DMS53 treated with DMSO at 0.1 percent for 48 hours (cell line): ENCODE measurements at regions not wholly inside any gene's neighbourhood (a gene's known extent, or its start where the extent isn't known, plus 50 kb on each side); places are given as distances from the start of the nearest gene placed in this dataset.
"Not testable (repeated sequence)": the region's sequence is repeated elsewhere in the genome, so short reads cannot be mapped to it uniquely, and the experiment has no call there.

Experiments
- DNase-seq: peaks from one replicate; lab custom pipeline; 2025; ENCODE audit not compliant: unreplicated experiment; lab: John Stamatoyannopoulos, UW

DNA sequence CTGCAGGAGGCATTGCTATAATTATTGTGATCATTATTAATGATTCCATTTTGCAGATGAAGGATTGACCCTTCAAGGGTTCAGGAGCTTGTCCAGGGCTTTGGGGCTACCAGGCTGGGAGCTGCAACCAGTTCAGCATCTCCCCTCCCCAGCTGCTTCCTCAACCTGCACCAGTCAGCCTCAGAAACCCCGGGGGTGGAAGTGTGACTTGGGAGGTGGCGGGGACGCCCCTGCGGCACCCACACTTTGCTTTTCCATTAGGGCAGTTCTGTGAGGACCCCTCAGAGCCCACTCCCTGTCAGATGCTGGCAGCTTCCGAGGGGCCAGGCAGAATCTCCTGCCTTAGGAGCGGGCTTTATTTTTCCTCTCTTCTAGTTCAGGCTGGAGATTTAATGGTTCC, 85.6 kb downstream of the OLFM1 start:
- DNase-seq, result no peak

DNA sequence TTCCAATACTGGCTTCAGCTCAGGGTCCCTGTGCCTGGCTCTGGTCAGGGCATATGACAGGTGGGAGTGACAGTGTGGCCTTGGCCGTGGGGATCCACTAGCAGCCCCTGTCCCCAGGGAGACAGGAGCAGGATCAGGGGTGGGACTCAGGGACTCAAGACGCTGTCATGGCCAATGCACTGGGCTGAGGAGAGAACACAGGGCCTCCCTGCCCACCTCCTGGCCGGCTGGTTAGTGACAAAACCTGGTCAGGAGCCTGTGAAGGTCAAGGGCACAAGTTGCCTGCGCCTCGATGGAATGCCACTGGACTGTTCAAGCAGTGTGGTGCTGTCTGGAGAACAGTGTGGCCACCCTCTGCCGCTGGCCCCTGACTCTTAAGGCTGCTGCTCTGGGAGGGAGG, 86.8 kb downstream of the OLFM1 start:
- DNase-seq, result no peak

DNA sequence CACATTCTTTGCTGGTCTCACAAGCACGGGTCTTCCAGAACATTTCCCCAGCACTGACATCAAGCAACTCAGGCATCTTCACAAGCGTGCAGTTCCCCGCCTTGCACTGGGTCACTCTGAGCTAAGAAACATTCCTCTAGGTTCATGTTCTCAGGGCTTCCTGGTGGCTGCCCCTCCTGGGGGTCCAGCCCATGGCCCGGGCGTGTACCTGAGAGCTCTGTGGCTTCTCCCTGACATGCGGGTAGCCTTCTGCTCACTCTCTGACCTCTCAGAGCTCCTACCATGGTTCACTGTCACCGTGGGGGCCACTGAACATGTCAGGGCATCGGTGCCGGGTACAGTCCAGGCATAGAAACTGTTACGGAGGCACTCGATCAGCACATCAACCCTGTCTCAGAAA, 87.5 kb downstream of the OLFM1 start:
- DNase-seq, result no peak

DNA sequence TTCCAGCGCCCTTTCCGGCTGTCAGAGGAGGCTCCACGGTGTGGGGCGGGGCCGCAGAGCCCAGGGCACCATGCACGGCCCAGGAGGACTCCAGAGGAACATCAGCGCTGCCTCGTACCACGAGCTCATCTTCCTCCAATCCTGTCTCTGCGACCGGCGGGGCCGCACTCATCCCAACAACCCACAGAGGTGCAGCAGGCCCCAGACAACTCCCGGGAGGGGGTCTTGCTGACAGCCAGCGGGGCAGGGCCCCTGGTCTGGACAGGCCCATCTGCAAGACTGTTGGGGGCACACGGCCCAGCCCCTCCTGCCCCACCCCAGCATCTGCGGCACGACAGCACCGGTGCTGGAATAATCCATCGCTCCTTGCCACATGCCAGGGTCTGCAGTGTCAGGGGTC, 88.8 kb downstream of the OLFM1 start:
- no peak for DNase-seq

DNA sequence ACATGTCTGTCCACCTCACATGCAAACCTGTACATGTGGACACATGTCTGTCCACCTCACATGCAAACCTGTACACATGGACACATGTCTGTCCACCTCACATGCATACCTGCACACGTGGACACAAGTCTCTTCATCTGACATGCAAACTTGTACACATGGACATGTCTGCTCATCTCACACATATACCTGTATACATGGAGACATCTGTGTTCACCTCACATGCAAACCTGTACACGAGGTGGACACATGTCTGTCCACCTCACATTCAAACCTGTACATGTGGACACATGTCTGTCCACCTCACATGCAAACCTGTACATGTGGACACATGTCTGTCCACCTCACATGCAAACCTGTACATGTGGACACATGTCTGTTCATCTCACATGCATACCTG, 90.1 kb downstream of the OLFM1 start:
- not testable (repeated sequence) for DNase-seq

DNA sequence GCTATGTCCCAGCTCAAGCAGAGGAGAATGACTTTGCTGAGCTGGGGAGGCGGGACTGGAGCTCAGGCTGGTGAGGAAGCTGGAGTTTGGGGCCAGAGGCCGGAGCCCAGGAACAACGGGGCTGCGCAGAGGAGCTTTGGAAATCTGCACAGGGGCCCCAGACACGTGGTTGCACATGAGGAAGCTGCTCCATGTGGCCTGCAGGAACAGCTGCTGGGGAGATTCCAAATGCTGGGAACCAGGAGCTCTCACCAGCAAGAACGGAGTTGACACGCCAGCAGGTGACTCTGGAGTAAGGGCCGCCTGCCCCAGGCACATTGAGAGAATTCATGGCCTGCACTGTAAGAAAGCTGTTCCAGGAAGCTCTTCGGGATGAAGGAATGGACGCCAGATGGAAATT, 91.0 kb downstream of the OLFM1 start:
- DNase-seq, result no peak

DNA sequence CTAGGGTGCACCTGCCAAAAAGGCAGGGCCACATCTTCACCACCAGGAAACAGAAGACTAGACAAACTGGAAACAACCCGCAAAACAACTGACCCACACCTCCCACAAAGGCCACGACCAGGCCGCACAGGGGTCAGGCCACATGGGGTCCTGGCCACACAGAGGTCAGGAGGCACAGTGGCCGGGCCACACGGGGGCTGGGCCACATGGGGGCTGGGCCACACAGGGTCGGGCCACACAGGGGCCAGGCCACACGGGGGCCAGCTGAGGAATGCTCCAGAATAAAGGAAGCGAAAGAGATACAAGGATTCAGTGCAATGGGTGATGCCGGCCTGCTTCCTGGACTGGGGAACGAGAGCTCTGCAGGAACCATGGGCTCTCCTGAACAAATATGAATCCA, 91.6 kb downstream of the OLFM1 start:
- no peak for DNase-seq

DNA sequence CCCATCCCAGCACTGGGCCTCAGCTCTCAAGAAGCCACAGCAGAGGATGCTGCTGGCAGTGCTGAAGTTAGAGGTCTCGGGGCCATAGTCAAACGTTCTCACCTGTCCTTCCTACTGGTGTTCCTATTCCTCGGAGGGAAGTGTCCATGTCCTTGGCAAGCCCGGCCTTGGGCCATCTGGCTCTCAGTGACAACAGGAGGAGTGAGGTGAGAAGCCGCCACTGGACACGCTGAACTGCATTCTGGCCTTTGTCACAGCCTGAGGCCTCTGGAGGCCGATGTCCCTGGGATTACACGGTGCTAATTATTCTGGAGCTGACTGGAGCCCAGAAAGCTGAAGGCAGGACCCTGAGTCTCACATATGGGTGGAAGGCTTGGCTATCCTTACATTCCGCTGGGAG, 92.5 kb downstream of the OLFM1 start:
- no peak for DNase-seq

DNA sequence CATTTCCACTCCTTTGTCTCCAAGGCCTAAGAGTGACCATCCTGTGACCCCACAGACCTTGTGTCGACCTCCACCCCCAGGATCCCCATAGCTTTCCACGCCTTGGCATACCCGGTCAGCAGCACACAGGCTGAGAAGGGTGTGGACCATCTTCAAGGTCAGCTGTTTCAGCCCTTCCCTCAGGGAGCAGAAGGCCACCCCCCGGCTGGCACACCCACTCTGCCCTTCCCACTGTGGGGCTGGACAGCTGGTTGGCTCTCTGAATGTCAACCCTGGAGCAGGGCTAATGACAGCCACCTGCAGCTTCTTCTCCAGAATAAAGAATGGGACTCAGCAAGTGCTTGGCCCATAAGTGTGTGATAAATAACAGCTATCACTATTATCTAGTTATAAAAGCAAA, 93.1 kb downstream of the OLFM1 start:
- DNase-seq, result no peak

DNA sequence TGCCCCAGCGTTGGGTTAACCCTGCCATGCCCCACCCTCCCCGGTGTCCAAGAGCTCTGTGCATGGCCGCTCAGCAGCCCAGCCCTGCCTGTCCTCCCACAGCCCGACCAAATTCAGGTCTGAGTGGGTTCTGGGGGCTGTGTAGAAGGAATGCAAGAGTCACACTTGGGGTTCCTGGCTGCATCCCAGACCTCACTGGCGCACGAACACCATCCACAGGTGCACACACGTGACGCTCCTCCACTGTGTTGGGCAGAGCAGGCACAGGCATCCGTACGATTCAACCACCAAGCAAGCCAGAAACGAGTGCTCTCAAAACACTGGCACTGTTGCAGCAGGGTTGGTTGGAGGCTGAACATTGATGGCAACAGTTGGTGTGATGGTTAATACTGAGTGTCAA, 93.9 kb downstream of the OLFM1 start:
- DNase-seq, result no peak

DNA sequence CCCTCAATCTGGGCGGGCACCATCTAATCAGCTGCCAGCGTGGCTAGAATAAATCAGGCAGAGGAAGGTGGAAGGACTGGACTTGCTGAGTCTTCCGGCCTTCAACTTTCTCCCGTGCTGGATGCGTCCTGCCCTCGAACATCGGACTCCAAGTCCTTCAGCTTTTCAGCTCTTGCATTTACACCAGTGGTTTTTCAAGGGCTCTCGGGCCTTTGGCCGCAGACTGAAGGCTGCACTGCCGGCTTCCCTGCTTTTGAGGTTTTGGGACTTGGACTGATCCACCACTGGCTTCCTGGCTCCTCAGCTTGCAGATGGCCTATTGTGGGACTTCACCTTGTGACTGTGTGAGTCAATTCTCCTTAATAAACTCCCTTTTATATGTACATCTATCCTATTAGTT, 94.4 kb downstream of the OLFM1 start:
- DNase-seq, result not testable (repeated sequence)

DNA sequence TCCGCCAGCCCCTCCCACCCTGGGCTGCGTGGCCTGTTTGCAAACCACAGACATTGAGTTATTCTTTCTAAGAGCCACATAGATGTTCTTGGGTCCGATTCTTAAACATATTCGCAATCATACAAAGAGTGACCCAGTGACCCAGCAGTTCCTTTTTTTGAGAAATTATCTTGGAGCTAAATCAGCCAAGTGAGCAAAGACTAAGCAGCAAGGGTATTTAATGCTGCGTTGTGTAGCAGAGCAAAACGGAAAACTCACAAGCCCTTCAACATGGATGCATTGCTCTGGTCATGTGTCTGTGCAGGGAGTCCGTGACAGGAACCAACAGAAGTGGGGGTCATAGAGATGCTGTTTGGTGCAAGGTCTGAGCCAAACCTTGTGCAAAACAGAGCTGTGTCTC, 95.6 kb downstream of the OLFM1 start:
- no peak for DNase-seq

DNA sequence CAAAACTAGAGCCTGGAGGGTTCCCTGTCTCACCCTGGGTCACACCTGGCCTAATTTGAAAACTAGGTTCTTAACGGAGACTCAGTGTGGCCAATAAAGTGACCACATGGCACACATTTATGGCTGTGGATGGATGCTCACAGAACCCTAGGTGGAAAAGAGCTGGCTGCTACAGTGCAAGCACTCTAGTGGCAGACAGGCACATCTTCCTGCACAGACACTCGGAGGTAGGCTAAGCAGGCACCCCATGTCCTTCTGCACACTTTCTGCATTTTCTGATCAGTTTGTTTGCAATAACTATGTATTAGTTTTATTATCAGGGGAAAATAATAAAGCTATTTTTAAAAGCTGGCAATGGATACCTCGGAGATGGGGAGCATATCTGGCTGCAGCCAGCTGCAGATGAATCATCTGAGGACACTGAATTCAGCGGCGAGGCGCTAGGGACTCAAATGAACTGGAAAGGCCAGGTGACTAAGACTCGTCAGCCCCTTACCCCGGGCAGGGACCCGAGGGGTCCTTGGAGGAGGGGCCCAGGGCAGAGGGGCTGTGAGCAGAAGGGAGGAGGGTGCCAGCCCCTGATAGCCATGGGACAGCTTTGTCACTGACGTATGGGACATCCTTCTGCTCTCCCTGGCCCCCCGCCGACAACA, 96.2 kb downstream of the OLFM1 start:
- DNase-seq, result no peak

DNA sequence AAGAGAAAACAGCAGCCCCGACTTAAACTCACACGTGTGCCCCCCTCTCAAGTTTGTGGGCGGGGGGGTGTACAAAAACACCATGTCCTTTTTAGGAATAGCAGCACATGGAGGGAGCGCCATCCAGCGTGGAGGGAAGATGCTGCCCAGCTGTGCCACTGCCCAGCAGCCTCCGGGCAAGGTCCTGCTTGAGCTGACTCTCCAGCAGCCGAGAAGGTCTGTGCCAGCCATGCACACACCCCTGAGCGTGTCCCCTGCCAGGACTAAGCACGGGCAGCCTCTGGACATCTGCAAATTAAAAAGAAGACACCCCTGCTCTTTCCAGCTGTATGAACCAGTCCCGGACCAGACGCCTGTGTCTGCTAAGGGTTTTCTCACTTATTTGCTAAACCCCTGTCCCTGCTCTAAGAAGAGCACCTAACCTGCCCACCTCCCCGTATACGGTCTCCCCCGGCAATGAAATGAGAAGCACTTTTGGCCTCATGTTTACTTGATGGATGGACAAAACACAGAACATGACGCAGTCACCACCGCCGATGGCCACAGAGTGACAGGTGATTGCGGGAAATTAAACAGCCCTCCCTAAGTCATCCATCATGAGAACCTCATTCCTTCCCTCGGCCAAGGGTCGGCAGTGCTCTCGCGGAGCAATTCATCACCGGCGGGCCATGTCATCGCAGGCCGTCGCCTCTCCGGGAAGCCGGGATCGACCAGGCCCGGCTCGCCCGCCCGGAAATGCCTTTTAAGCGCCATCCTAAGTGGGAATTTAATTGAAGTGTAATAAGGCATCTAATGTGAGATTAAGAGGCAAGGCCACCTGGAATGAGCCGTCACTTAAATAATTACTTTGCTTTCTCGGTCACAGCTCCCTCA, 96.9 kb downstream of the OLFM1 start:
- DNase-seq, result no peak

DNA sequence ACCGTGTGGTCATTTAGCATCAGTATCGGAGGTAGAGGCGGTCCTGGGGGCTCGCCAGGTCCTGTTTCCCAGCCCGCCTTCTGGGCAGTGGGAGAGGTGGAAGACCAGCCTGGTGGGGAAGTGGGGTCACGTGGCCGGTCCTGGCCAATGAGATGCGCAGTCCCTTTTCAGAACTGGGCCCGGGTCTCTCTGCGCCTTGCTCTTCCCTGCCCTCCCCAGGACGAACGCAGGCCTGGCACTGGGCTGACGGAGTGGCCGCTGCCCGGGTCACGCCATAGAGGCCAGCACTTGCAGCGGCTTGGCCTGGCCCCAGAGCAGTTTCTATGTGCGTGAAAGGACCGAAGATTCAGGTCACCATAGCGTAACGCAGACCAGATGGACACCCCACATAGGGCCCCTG, 97.6 kb downstream of the OLFM1 start:
- no peak for DNase-seq

DNA sequence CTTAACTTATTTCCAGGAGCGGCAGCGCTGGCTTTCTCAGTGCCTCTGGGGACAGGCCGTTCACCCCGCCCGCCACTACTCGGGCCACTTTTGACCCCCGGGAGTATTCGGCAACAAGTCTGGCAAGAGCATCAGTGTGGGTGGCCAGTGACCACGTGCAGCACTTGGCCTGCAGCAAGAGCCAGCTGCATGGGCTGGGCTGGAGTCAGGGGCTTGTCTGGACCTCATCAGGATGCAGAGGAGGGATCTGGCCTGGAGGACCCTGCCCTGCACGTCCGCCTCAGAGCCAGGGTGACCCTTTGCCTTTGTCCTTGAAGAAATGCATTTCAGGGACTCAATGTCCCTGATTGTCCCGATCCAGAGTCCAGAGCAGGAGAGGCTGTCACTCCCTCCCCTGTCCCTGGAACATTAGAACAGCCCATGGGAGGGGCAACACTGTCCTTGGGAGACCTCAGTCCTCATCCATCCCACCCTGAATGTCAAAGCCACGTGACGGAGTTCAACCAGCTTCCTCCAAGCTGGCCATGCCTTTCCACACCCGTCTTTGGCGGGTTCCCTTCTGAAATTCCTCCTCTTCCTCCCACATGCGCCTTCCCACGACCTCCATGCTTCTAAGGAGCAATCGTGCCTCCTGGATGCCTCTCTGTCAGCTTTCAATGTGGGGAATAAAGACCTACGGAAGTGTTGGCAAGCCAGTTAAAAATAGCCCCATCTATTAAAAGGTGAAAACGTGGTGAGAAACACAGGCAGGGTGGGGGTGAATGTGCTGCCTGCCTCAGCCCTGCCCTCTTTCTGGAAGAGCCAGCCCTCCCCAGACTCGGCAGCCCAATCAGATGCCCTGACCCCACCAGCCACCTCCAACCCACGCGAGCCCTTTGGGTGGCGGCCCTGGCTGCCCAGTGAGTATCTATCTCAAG, 99.0 kb downstream of the OLFM1 start:
- no peak for DNase-seq

DNA sequence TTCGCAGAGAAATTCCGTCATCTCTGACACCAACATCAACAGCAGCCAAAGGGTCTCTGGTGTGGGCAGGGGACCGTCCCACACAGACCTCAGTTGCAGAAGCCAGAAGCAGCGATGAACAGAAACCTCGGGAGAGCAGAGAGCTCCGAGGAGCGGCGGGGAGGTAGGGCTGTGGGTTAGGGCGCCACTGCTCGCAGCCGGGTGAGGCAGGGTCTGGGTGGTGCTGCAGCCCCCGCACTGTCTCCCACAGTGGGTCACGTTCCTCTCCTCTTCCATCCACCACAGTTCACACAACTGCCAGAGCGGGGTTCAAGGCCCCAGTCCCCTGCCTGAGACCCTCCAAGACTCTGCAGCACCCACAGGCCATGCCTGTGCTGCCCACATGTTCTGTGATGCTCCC, 99.9 kb downstream of the OLFM1 start:
- no peak for DNase-seq

DNA sequence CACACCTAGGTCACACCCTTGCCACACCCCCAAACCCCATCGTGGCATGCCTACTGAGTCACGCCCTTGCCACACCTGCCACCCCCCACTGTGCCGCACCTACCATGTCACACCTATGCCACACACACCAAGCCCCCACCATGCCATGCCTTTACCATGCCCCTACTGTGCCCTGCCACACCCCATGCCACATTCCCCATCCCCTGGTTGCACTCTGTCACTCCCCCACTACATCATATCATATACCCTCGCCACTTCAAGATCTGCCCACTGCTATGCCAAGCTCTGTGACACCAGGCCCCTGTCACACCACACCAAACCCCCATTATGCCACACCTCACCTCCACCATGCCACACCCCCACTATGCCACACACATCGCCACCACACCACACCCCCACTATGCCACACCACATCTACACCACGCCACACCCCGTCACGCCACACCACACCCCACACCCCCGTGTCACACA, 101.2 kb downstream of the OLFM1 start:
- DNase-seq, result no peak

DNA sequence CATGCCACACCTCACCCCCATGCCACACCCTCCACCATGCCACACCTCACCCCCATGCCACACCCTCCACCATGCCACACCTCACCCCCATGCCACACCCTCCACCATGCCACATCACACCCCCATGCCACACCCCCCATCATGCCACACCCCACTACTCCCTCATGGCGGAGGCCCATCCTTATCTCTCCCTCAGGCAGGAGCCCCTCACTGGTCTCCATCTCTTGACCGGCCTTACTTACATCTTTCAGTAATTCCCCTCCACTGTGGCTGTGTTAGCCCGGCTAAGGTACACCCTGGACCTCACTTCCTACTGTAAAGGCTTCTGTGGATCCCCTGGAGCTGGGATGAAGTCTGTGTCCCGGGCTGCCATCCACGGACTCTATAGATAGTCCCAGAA, 102.0 kb downstream of the OLFM1 start:
- DNase-seq, result no peak

DNA sequence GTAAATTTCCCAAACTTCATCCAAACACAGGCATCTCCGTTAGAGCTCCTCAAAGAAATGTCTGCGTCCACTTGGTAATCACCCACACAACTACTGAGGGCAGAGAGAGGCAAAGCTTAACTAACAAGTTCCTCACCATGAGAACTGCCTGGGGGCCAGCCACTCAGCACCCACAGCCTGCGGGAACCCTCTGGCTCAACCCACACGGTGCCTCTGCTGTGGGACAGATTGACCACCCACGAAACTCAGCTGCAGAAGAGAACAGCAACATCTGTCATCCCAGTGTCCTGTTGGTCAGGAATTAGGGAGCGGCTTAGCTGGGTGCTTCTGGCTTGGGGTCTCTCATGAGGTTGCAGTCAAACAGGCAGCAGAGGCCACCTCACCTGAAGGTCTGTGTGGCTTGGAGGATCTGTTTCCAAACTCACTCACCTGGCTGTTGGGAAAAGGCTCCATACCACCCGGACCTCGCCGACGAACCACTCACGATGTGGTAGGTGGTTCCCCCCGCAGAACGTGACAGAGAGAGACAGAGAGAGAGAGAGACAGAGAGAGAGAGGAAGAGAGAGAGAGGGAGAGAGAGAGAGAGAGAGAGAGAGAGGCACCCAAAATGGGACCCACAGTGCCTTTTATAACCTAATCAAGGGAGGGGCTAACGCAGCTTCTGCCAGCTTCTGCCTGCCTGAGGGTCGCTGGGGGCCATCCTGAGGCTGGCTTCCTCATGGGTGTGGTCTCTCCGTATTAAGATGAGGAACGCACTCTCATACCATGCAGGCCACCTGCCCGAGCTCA, 103.5 kb downstream of the OLFM1 start:
- no peak for DNase-seq

DNA sequence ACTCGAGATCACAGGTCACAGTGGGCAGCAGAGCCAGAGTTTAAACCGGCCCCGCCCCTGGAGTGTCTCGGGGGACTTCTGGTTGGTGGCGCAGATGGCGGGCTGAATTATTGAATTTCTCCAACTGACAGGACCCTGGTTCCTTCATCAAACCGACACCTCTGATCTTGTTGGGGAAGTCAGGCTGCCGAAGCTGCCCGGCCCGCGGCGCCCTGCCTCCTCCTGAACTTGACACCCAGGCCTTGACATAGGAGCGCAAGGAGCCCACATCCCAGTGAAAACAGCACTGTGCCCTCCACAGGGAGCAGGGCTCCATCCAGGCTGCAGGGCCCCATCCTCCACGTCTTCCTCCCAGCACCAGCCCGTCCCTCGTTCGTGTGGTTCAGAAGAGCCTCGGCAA, 105.2 kb downstream of the OLFM1 start:
- no peak for DNase-seq
